NCI-H69 (cell line): ENCODE measurements at regions not wholly inside any gene's neighbourhood (a gene's known extent, or its start where the extent isn't known, plus 50 kb on each side); places are given as distances from the start of the nearest gene placed in this dataset.

Source experiments
- DNase-seq: peaks from one replicate; lab custom pipeline; 2025; lab: John Stamatoyannopoulos, UW

GRCh38 chr5:34534523-34535103, 121.5 kb upstream of the RAI14 start:
- DNase-seq = no peak

- no peak for DNase-seq
Observed at GRCh38 chr5:34535433-34535832, 120.7 kb upstream of the RAI14 start.

GRCh38 chr5:34535944-34536623, 120.0 kb upstream of the RAI14 start:
- DNase-seq = peak; percentile 10

GRCh38 chr5:34536699-34537098, 119.4 kb upstream of the RAI14 start:
- DNase-seq = no peak

- peak; percentile 18 for DNase-seq
Observed at GRCh38 chr5:34538026-34538672, 118.0 kb upstream of the RAI14 start.

GRCh38 chr5:34539183-34539582, 116.9 kb upstream of the RAI14 start:
- no peak for DNase-seq

GRCh38 chr5:34541067-34541466, 115.1 kb upstream of the RAI14 start:
- no peak for DNase-seq

GRCh38 chr5:34542818-34543217, 113.3 kb upstream of the RAI14 start:
- no peak for DNase-seq

GRCh38 chr5:34543687-34544086, 112.4 kb upstream of the RAI14 start:
- no peak for DNase-seq

- DNase-seq = no peak
Observed at GRCh38 chr5:34544403-34544802, 111.7 kb upstream of the RAI14 start.

- peak; percentile 35 for DNase-seq
Observed at GRCh38 chr5:34545164-34545563, 111.0 kb upstream of the RAI14 start.

- DNase-seq = no peak
Observed at GRCh38 chr5:34545626-34546025, 110.5 kb upstream of the RAI14 start.

- DNase-seq = peak; percentile 6
Observed at GRCh38 chr5:34547300-34548085, 108.6 kb upstream of the RAI14 start.

- DNase-seq = no peak
Observed at GRCh38 chr5:34548086-34548403, 108.1 kb upstream of the RAI14 start.

- DNase-seq = peak; percentile 45
Observed at GRCh38 chr5:34550247-34550646, 105.9 kb upstream of the RAI14 start.

- DNase-seq = peak; percentile 37
Observed at GRCh38 chr5:34550964-34551363, 105.2 kb upstream of the RAI14 start.

- DNase-seq = peak; percentile 13
Observed at GRCh38 chr5:34551911-34552433, 104.2 kb upstream of the RAI14 start.

GRCh38 chr5:34552686-34553085, 103.4 kb upstream of the RAI14 start:
- peak; percentile 11 for DNase-seq

GRCh38 chr5:34553581-34553980, 102.5 kb upstream of the RAI14 start:
- DNase-seq = no peak

- no peak for DNase-seq
Observed at GRCh38 chr5:34554641-34555040, 101.5 kb upstream of the RAI14 start.

GRCh38 chr5:34555699-34556508, 100.2 kb upstream of the RAI14 start:
- peak; percentile 84 for DNase-seq

- no peak for DNase-seq
Observed at GRCh38 chr5:34556509-34556782, 99.7 kb upstream of the RAI14 start.
